H1 (cell line): ENCODE measurements at regions not wholly inside any gene's neighbourhood (a gene's known extent, or its start where the extent isn't known, plus 50 kb on each side); places are given as distances from the start of the nearest gene placed in this dataset.
A peak's percentile ranks its signal among the peaks of the same experiment; 100 is the strongest.

Experiments
- CTCF ChIA-PET: fragments of 300-600 bp; sonication (Branson Sonifier 250); formaldehyde crosslinking; loops from one replicate; lab custom pipeline; 2021; ENCODE audit not compliant: partially characterized antibody; lab: Charles Lee
- POLR2A ChIA-PET: fragments of 300-600 bp; sonication (Branson Sonifier 250); formaldehyde crosslinking; loops from one replicate; lab custom pipeline; 2021; ENCODE audit warnings: inconsistent platforms; ENCODE audit not compliant: partially characterized antibody; lab: Charles Lee
- DNase-seq, 2 experiments: peaks; one replicate each; pipeline versions ENCODE4 v3.0.0 to v3.0.0-alpha.2; 2010 to 2022; ENCODE audit warnings: low spot score in 2 of 2, low read depth in 1 of 2, mixed read lengths in 1 of 2
- FAIRE-seq: peaks from 2 replicates; lab custom pipeline; 2011; peaks lifted over from hg19 to GRCh38; lab: Jason Lieb, UNC
- H2AFZ ChIP-seq: 2 replicates; pipeline ENCODE4 v1.8.1; 2012; ENCODE audit warnings: low read length, inconsistent platforms
- H2AK5ac ChIP-seq: 2 replicates; pipeline ENCODE4 v1.6.1; 2013; ENCODE audit warnings: low read depth, low read length
- H2BK120ac ChIP-seq: replicated peaks from 2 replicates; pipeline ENCODE3; 2013; ENCODE audit warnings: low read depth, low read length, inconsistent platforms
- H2BK12ac ChIP-seq: 2 replicates; pipeline ENCODE4 v1.6.1; 2013; ENCODE audit warnings: low read depth, low read length
- H2BK15ac ChIP-seq: 2 replicates; pipeline ENCODE4 v1.6.1; 2013; ENCODE audit warnings: low read length
- H2BK20ac ChIP-seq: 2 replicates; pipeline ENCODE4 v1.6.1; 2013; ENCODE audit warnings: low read length
- H2BK5ac ChIP-seq: 2 replicates; pipeline ENCODE4 v1.6.1; 2013; ENCODE audit warnings: low read depth, low read length
- H3K14ac ChIP-seq: 2 replicates; pipeline ENCODE4 v1.6.1; 2013; ENCODE audit warnings: inconsistent platforms; ENCODE audit not compliant: insufficient read length
- H3K18ac ChIP-seq: 2 replicates; pipeline ENCODE4 v1.6.1; 2013; ENCODE audit warnings: low read length; ENCODE audit errors: extremely low read depth
- H3K23ac ChIP-seq: 2 replicates; pipeline ENCODE4 v1.6.1; 2013; ENCODE audit warnings: inconsistent platforms; ENCODE audit not compliant: insufficient read length
- H3K23me2 ChIP-seq: 2 replicates; pipeline ENCODE4 v1.6.1; 2013; ENCODE audit warnings: low read depth, low read length
- H3K27ac ChIP-seq: 2 replicates; pipeline ENCODE4 v1.6.1; 2011; ENCODE audit warnings: low read depth, low read length, inconsistent platforms
- H3K27me3 ChIP-seq, 4 experiments: replicated peaks in 1 of 4; 1 replicate in 1 of 4; 2 replicates in 3 of 4; pipeline versions ENCODE4 v1.6.1 to v1.8.1; 2011 to 2013; ENCODE audit warnings: low read length in 3 of 4, mild to moderate bottlenecking in 3 of 4, inconsistent platforms in 2 of 4, mixed read lengths in 2 of 4, moderate library complexity in 1 of 4; ENCODE audit not compliant: control insufficient read depth in 3 of 4, insufficient read depth in 3 of 4; ENCODE audit errors: extremely low read depth in 1 of 4
- H3K36me3 ChIP-seq, 4 experiments: 2 replicates each; pipeline versions ENCODE4 v1.6.1 to v1.8.1; 2011 to 2013; ENCODE audit warnings: mild to moderate bottlenecking in 4 of 4, low read length in 3 of 4, moderate library complexity in 2 of 4, control low read depth in 1 of 4, inconsistent platforms in 1 of 4; ENCODE audit not compliant: insufficient read depth in 4 of 4, control insufficient read depth in 2 of 4
- H3K4ac ChIP-seq: replicated peaks from 2 replicates; pipeline ENCODE3; 2013; ENCODE audit warnings: low read length, low read depth, mixed read lengths, inconsistent platforms; ENCODE audit not compliant: insufficient read length
- H3K4me1 ChIP-seq, 4 experiments: replicated peaks in 1 of 4; 1 replicate in 1 of 4; 2 replicates in 3 of 4; pipeline versions ENCODE4 v1.6.1 to v1.8.1; 2011 to 2013; ENCODE audit warnings: low read length in 3 of 4, inconsistent platforms in 2 of 4, mixed read lengths in 1 of 4; ENCODE audit not compliant: insufficient read depth in 4 of 4, control insufficient read depth in 3 of 4
- H3K4me2 ChIP-seq, 2 experiments: 2 replicates each; pipeline versions ENCODE4 v1.6.1 to v1.8.1; 2011 to 2013; ENCODE audit warnings: low read depth in 2 of 2, low read length in 2 of 2, control low read depth in 1 of 2, inconsistent platforms in 1 of 2, mild to moderate bottlenecking in 1 of 2; ENCODE audit not compliant: insufficient read depth in 1 of 2
- H3K4me3 ChIP-seq, 4 experiments: fragments of 200-600, 300-600 bp in 1 of 4; sonication (generic), shearing (Covaris generic), sonication (Bioruptor Twin) in 1 of 4; 2 replicates each; pipeline versions ENCODE4 v1.5.1 to v1.8.1; 2011 to 2016; ENCODE audit warnings: low read length in 4 of 4, low read depth in 3 of 4, control low read depth in 2 of 4, inconsistent platforms in 2 of 4, mild to moderate bottlenecking in 2 of 4, mixed read lengths in 1 of 4, moderate library complexity in 1 of 4; ENCODE audit not compliant: insufficient read depth in 2 of 4; ENCODE audit errors: extremely low read depth in 1 of 4
- H3K56ac ChIP-seq: replicated peaks from 2 replicates; pipeline ENCODE3; 2013; ENCODE audit warnings: low read depth, mild to moderate bottlenecking, mixed read lengths, low read length, inconsistent platforms; ENCODE audit not compliant: insufficient read length
- H3K79me1 ChIP-seq: 2 replicates; pipeline ENCODE4 v1.6.1; 2013; ENCODE audit warnings: low read depth, low read length, control low read depth
- H3K79me2 ChIP-seq, 2 experiments: 2 replicates each; pipeline versions ENCODE4 v1.6.1 to v1.8.1; 2012 to 2013; ENCODE audit warnings: low read length in 2 of 2, mild to moderate bottlenecking in 2 of 2, inconsistent platforms in 1 of 2; ENCODE audit not compliant: insufficient read depth in 2 of 2, control insufficient read depth in 1 of 2
- H3K9ac ChIP-seq, 4 experiments: replicated peaks in 1 of 4; 1 replicate in 1 of 4; 2 replicates in 3 of 4; pipeline versions ENCODE4 v1.6.1 to v1.8.1; 2011 to 2013; ENCODE audit warnings: low read depth in 3 of 4, low read length in 3 of 4, control low read depth in 2 of 4, mild to moderate bottlenecking in 2 of 4, moderate library complexity in 2 of 4, inconsistent platforms in 1 of 4; ENCODE audit errors: extremely low read depth in 1 of 4
- H3K9me3 ChIP-seq, 2 experiments: 2 replicates each; pipeline versions ENCODE4 v1.6.1 to v1.8.1; 2012 to 2013; ENCODE audit warnings: mild to moderate bottlenecking in 2 of 2, moderate library complexity in 2 of 2, control low read depth in 1 of 2, inconsistent platforms in 1 of 2, low read depth in 1 of 2, low read length in 1 of 2, mixed read lengths in 1 of 2; ENCODE audit not compliant: insufficient read depth in 2 of 2
- H4K20me1 ChIP-seq, 2 experiments: replicated peaks in 1 of 2; 2 replicates each; pipeline versions ENCODE3 to v1.8.1; 2011 to 2013; ENCODE audit warnings: inconsistent platforms in 2 of 2, low read length in 2 of 2, mild to moderate bottlenecking in 1 of 2; ENCODE audit not compliant: insufficient read depth in 2 of 2, control insufficient read depth in 1 of 2
- H4K5ac ChIP-seq: 2 replicates; pipeline ENCODE4 v1.6.1; 2013; ENCODE audit warnings: low read length, low read depth, mixed read lengths, inconsistent platforms; ENCODE audit not compliant: insufficient read length
- H4K8ac ChIP-seq: 2 replicates; pipeline ENCODE4 v1.8.0; 2013; ENCODE audit warnings: mild to moderate bottlenecking, moderate library complexity, low read length, inconsistent platforms; ENCODE audit not compliant: insufficient read depth; ENCODE audit errors: extremely low read depth
- H4K91ac ChIP-seq: replicated peaks from 2 replicates; pipeline ENCODE3; 2013; ENCODE audit warnings: low read length, mixed read lengths, inconsistent platforms; ENCODE audit not compliant: insufficient read length
- CEBPB ChIP-seq: IDR thresholded peaks from 2 replicates; pipeline ENCODE4 v1.6.1; 2012; ENCODE audit warnings: low read depth, low read length
- GABPA ChIP-seq: IDR thresholded peaks from 2 replicates; pipeline ENCODE4 v1.6.1; 2011; ENCODE audit warnings: mild to moderate bottlenecking, low read length, moderate library complexity, borderline replicate concordance; ENCODE audit not compliant: insufficient read depth
- KDM1A ChIP-seq: fragments of 200-600, 300-600 bp; sonication (generic); IDR thresholded peaks from 2 replicates; pipeline ENCODE4 v1.7.1; 2016; ENCODE audit warnings: mild to moderate bottlenecking, low read length, borderline replicate concordance
- KDM5A ChIP-seq: fragments of 200-600 bp; IDR thresholded peaks from 2 replicates; pipeline ENCODE4 v1.7.1; 2012; ENCODE audit warnings: mild to moderate bottlenecking, low read length, inconsistent platforms, mixed read lengths
- POLR2AphosphoS5 ChIP-seq: IDR thresholded peaks from 2 replicates; pipeline ENCODE4 v1.6.1; 2011; ENCODE audit warnings: low read depth, low read length
- RAD21 ChIP-seq, 2 experiments: IDR thresholded peaks in 1 of 2; conservative IDR thresholded peaks in 1 of 2; 2 replicates each; pipeline ENCODE4 v1.6.1; 2011; ENCODE audit warnings: low read depth in 2 of 2, low read length in 2 of 2, improper control_type of control experiment in 1 of 2, inconsistent platforms in 1 of 2, mild to moderate bottlenecking in 1 of 2, moderate library complexity in 1 of 2
- RBBP5 ChIP-seq: IDR thresholded peaks from 2 replicates; pipeline ENCODE4 v1.7.1; 2012; ENCODE audit warnings: low read depth, mild to moderate bottlenecking, inconsistent platforms, low read length, moderate library complexity, borderline replicate concordance
- SP2 ChIP-seq: IDR thresholded peaks from 2 replicates; pipeline ENCODE4 v1.6.1; 2012; ENCODE audit warnings: mild to moderate bottlenecking, low read length, inconsistent platforms
- SP4 ChIP-seq: IDR thresholded peaks from 2 replicates; pipeline ENCODE4 v1.6.1; 2012; ENCODE audit warnings: low read length, inconsistent platforms
- TEAD4 ChIP-seq: IDR thresholded peaks from 2 replicates; pipeline ENCODE4 v1.6.1; 2012; ENCODE audit warnings: low read depth, low read length, inconsistent platforms, mixed read lengths
- WGBS, 2 experiments: shearing (Covaris generic) in 1 of 2; methylation state at CpG; one replicate each; pipeline versions ENCODE4 v1.1.6 to v1.1.7; 2013 to 2015; ENCODE audit warnings: low lambda C conversion rate in 2 of 2, mixed read lengths in 2 of 2, inconsistent platforms in 1 of 2, low coverage in 1 of 2, missing lambda C conversion rate in 1 of 2; ENCODE audit not compliant: insufficient replicate concordance in 2 of 2, insufficient coverage in 1 of 2, insufficient read length in 1 of 2; ENCODE audit errors: extremely low coverage in 1 of 2, missing lambda C conversion rate in 1 of 2; 5-methylcytosine and 5-hydroxymethylcytosine counted together

GRCh38 chr6:4017058-4017739, 61.7 kb downstream of the FAM217A start:
- Histone ChIP-seq H3K27ac (peak overlapping the region; percentile 92; the same call in 1 of the 2 replicates), H3K27me3 (no peaks in the 10 kb centered on the region), H4K20me1 (peaks cover 0 to 1% of the 10 kb centered on the region in 2 experiments), H3K9ac (peak overlapping the region in 3 of 4 experiments; percentile 73 to 92 (median 90); a peak in 4 of 7 replicates), H2BK5ac (no peak overlapping the region), H2BK120ac (no peak overlapping the region), H4K91ac (no peak overlapping the region), H3K79me2 (peaks cover 17 to 64% of the 10 kb centered on the region in 2 experiments; a peak in 3 of 4 replicates), H4K8ac (no peak overlapping the region), H2BK12ac (no peak overlapping the region), H2AK5ac (no peak overlapping the region), H3K56ac (no peak overlapping the region), H4K5ac (peak overlapping the region; percentile 58), H3K14ac (no peak overlapping the region), H2AFZ (no peak overlapping the region), H3K4me3 (peak overlapping the region; percentile 70 to 94 (median 88)), H3K23ac (no peak overlapping the region), H2BK20ac (no peak overlapping the region), H3K4ac (no peak overlapping the region), H3K18ac (no peak overlapping the region), H3K4me1 (peaks cover 3 to 6% (median 4%) of the 10 kb centered on the region in 4 experiments; a peak in 4 of 7 replicates), H3K79me1 (no peaks in the 10 kb centered on the region; the same call in 1 of the 2 replicates), H3K36me3 (peaks cover 0 to 3% (median 0%) of the 10 kb centered on the region in 4 experiments; a peak in 2 of 8 replicates), H3K9me3 (no peaks in the 10 kb centered on the region), H3K23me2 (peaks cover 2% of the 10 kb centered on the region), H3K4me2 (peak overlapping the region; percentile 79 to 84), H2BK15ac (no peak overlapping the region)
- WGBS, 2 experiments: 10% methylated on average over 2 of the region's 2 CpGs; no CpG with 5 or more reads in 1 of the 2 experiments
- no peak for TF ChIP-seq RBBP5
- no peak for TF ChIP-seq KDM1A
- TF ChIP-seq RAD21 (IDR thresholded peaks at IDR 0.05 in 1 of 2, conservative IDR thresholded peaks at IDR 0.05 in 1 of 2; ENCODE audit: low read depth in 2 of 2, low read length in 2 of 2): no peak
- TF ChIP-seq KDM5A: no peak
- no peak for TF ChIP-seq SP2
- TF ChIP-seq SP4: no peak
- TF ChIP-seq GABPA: no peak
- TF ChIP-seq POLR2AphosphoS5: no peak
- TF ChIP-seq TEAD4: no peak
- TF ChIP-seq CEBPB: no peak
- POLR2A ChIA-PET: interaction anchor here (1.7 kb wide), 1 partner anchor 10 kb away, joined by 4 read pairs; no protein-coding TSS in a partner anchor
- CTCF ChIA-PET: interaction anchor here (0.8 kb wide), 1 partner anchor 15 kb away, joined by 3 read pairs; no protein-coding TSS in a partner anchor
- FAIRE-seq: no peak
- DNase-seq: no peak
